ENCODE measurements at regions not wholly inside any gene's neighbourhood (a gene's known extent, or its start where the extent isn't known, plus 50 kb on each side); places are given as distances from the start of the nearest gene placed in this dataset.

GRCh38 chr18:60543646-60544045 is 171.1 kb upstream of the MC4R start:
- Histone ChIP-seq H3K4me1 (ENCODE audit: control insufficient read depth, insufficient read depth, low read length) (no peaks in the 10 kb centered on the region), H3K27me3 (ENCODE audit: control insufficient read depth, insufficient read depth, low read length) (no peaks in the 10 kb centered on the region), H3K36me3 (ENCODE audit: control insufficient read depth, insufficient read depth, low read length) (no peaks in the 10 kb centered on the region), H3K4me3 (ENCODE audit: low read depth in 2 of 2, low read length in 2 of 2) (no peak overlapping the region), H3K9me3 (ENCODE audit: control insufficient read depth, insufficient read depth, low read depth, low read length) (no peaks in the 10 kb centered on the region), H3K27ac (ENCODE audit: low read length) (no peak overlapping the region)
- POLR2A ChIA-PET, result no interaction called here
- ATAC-seq (no peak), DNase-seq (ENCODE audit: low read depth, low spot score) (no peak)
- TF ChIP-seq CTCF (IDR thresholded peaks at IDR 0.05), result no peak
- TF ChIP-seq TCF7L2 (IDR thresholded peaks at IDR 0.05; ENCODE audit: low read depth, low read length), result no peak
- TF ChIP-seq POLR2AphosphoS5 (IDR thresholded peaks at IDR 0.05; ENCODE audit: low read depth, low read length), result no peak
- no peak for TF ChIP-seq SIN3A (IDR thresholded peaks at IDR 0.05; ENCODE audit: borderline replicate concordance, insufficient read depth, low read depth, low read length)
- TF ChIP-seq REST (IDR thresholded peaks at IDR 0.05; ENCODE audit: insufficient read depth in 1 of 2, low read depth in 2 of 2, low read length in 1 of 2), result no peak
- BruUV-seq (replicated peaks), result no TSS peak
- intact Hi-C loops (cut with micrococcal nuclease; ENCODE audit: unreplicated experiment) (no loop called here), in situ Hi-C loops (cut with HindIII; ENCODE audit: low pct_unique_long_range_greater_than_20kb, low sequenced_read_pairs) (no loop called here)
- CTCF ChIA-PET, result no interaction called here

- H3K9me3 ChIP-seq (ENCODE audit: control insufficient read depth, insufficient read depth, low read depth, low read length), result no peaks in the 10 kb centered on the region
- no peaks in the 10 kb centered on the region for H3K27me3 ChIP-seq (ENCODE audit: control insufficient read depth, insufficient read depth, low read length)
- DNase-seq (ENCODE audit: low read depth, low spot score) (peak; percentile 50), ATAC-seq (no peak)
- TF ChIP-seq SIN3A (IDR thresholded peaks at IDR 0.05; ENCODE audit: borderline replicate concordance, insufficient read depth, low read depth, low read length), result no peak
- no peak for TF ChIP-seq POLR2AphosphoS5 (IDR thresholded peaks at IDR 0.05; ENCODE audit: low read depth, low read length)
- TF ChIP-seq CTCF (IDR thresholded peaks at IDR 0.05), result peak; percentile 51; the same call in 1 of the 2 replicates
- no peak for TF ChIP-seq REST (IDR thresholded peaks at IDR 0.05; ENCODE audit: insufficient read depth in 1 of 2, low read depth in 2 of 2, low read length in 1 of 2)
- H3K36me3 ChIP-seq (ENCODE audit: control insufficient read depth, insufficient read depth, low read length), result no peaks in the 10 kb centered on the region
- CTCF ChIA-PET, result interaction anchor here (1.0 kb wide), 1 partner anchor 561 kb away, joined by 3 read pairs; no protein-coding TSS in a partner anchor
- POLR2A ChIA-PET, result no interaction called here
- H3K4me3 ChIP-seq (ENCODE audit: low read depth in 2 of 2, low read length in 2 of 2), result no peak overlapping the region
- intact Hi-C loops (cut with micrococcal nuclease; ENCODE audit: unreplicated experiment) (loop anchor here (2.0 kb wide), 1 partner anchor 561 kb away; no protein-coding TSS in a partner anchor), in situ Hi-C loops (cut with HindIII; ENCODE audit: low pct_unique_long_range_greater_than_20kb, low sequenced_read_pairs) (no loop called here)
- no TSS peak for BruUV-seq (replicated peaks)
- peak overlapping the region; percentile 59; the same call in 1 of the 2 replicates for H3K27ac ChIP-seq (ENCODE audit: low read length)
- no peaks in the 10 kb centered on the region for H3K4me1 ChIP-seq (ENCODE audit: control insufficient read depth, insufficient read depth, low read length)
Observed at GRCh38 chr18:60549338-60549960, 176.9 kb upstream of the MC4R start.
